ENCODE measurements at regions not wholly inside any gene's neighbourhood (a gene's known extent, or its start where the extent isn't known, plus 50 kb on each side); places are given as distances from the start of the nearest gene placed in this dataset.
"Not testable (repeated sequence)": the region's sequence is repeated elsewhere in the genome, so short reads cannot be mapped to it uniquely, and the experiment has no call there.

DNA sequence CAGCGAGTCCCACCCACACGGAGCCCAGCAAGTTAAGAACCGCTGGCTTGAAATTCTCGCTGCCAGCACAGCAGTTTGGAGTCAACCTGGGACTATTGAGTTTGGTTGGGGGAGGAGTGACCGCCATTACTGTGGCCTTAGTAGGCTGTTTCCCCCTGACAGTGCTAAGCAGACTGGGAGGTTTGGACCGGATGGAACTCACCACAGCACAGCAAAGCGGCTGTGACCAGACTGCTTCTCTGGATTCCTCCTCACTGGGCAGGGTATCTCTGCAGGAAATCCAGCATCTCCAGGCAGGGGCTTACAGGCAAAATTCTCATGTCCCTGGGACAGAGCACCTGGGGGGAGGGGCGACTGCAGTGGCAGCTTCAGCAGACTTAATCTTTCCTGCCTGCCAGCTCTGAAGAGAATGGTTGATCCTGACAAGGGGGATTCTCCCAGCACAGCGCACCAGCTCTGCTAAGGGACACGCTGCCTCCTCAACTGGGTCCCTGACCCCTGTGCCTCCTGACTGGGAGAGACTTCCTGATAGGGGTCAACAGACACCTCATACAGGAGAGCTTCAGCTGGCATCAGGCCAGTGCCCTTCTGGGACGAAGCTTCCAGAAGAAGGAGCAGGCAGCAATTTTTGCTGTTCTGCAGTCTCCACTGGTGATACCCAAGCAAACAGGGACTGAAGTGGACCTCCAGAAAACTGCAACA lies 425.4 kb downstream of the NYAP2 start:
- no peak for DNase-seq
- no peaks in the 10 kb centered on the region for H3K36me3 ChIP-seq
- no peaks in the 10 kb centered on the region for H3K27me3 ChIP-seq (ENCODE audit: low read depth)
- H3K4me3 ChIP-seq, result no peak overlapping the region
- TF ChIP-seq, protein P1, sequence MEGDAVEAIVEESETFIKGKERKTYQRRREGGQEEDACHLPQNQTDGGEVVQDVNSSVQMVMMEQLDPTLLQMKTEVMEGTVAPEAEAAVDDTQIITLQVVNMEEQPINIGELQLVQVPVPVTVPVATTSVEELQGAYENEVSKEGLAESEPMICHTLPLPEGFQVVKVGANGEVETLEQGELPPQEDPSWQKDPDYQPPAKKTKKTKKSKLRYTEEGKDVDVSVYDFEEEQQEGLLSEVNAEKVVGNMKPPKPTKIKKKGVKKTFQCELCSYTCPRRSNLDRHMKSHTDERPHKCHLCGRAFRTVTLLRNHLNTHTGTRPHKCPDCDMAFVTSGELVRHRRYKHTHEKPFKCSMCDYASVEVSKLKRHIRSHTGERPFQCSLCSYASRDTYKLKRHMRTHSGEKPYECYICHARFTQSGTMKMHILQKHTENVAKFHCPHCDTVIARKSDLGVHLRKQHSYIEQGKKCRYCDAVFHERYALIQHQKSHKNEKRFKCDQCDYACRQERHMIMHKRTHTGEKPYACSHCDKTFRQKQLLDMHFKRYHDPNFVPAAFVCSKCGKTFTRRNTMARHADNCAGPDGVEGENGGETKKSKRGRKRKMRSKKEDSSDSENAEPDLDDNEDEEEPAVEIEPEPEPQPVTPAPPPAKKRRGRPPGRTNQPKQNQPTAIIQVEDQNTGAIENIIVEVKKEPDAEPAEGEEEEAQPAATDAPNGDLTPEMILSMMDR (IDR thresholded peaks at IDR 0.05; ENCODE audit: borderline replicate concordance), result no peak
- no peaks in the 10 kb centered on the region for H3K4me1 ChIP-seq
- H3K9me3 ChIP-seq (replicated peaks), result peaks cover 43% of the 10 kb centered on the region
- H3K27ac ChIP-seq (replicated peaks), result no peak overlapping the region
- intact Hi-C loops (cut with micrococcal nuclease), result no loop called here

DNA sequence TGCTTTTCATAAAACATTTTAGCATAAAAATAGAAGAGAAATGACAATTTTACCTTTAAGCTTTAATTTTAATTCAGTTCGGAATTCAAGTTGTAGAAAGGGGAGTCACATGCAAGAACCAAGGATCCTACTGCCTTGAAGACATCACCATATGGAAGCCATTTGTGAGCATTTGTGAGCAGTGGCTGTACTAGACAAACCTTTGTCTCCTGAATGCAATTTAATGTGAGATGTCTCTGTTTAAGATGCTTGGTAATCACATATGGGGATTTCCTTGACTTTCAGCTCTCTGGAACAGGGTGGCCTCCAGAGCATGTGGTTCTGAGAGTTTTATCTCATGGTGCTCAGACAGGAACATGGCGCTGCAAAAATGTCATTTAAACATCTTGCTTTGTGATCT lies 421.8 kb downstream of the NYAP2 start:
- no peaks in the 10 kb centered on the region for H3K4me1 ChIP-seq
- intact Hi-C loops (cut with micrococcal nuclease), result no loop called here
- H3K9me3 ChIP-seq (replicated peaks), result peaks cover 10% of the 10 kb centered on the region
- TF ChIP-seq, protein P1 (IDR thresholded peaks at IDR 0.05; ENCODE audit: borderline replicate concordance), result no peak
- DNase-seq, result no peak
- H3K27me3 ChIP-seq (ENCODE audit: low read depth), result no peaks in the 10 kb centered on the region
- no peaks in the 10 kb centered on the region for H3K36me3 ChIP-seq
- H3K4me3 ChIP-seq, result no peak overlapping the region
- H3K27ac ChIP-seq (replicated peaks), result no peak overlapping the region

DNA sequence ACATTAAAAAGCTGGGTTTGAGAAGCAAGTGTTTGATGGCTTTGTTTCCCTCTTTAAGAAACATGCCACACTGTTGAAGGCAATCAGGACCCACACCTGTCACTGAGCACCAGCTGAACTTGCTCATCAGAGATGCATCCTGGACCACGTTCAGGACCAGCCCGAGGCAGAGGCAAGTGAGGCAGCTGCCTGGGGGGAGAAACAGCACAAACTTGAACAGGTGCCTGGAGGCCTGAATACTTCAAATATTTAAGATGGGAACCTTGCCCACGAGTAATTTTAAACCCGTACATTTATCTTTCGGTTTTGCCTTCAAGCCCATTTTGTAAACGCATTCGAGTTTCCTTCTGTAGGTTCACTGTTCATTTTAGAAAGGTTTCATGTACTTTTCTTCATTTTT lies 421.3 kb downstream of the NYAP2 start:
- no peak for DNase-seq
- H3K4me1 ChIP-seq, result no peaks in the 10 kb centered on the region
- intact Hi-C loops (cut with micrococcal nuclease), result no loop called here
- TF ChIP-seq, protein P1 (IDR thresholded peaks at IDR 0.05; ENCODE audit: borderline replicate concordance), result no peak
- H3K9me3 ChIP-seq (replicated peaks), result peaks cover 5% of the 10 kb centered on the region
- no peaks in the 10 kb centered on the region for H3K27me3 ChIP-seq (ENCODE audit: low read depth)
- H3K4me3 ChIP-seq, result no peak overlapping the region
- H3K36me3 ChIP-seq, result no peaks in the 10 kb centered on the region
- no peak overlapping the region for H3K27ac ChIP-seq (replicated peaks)

DNA sequence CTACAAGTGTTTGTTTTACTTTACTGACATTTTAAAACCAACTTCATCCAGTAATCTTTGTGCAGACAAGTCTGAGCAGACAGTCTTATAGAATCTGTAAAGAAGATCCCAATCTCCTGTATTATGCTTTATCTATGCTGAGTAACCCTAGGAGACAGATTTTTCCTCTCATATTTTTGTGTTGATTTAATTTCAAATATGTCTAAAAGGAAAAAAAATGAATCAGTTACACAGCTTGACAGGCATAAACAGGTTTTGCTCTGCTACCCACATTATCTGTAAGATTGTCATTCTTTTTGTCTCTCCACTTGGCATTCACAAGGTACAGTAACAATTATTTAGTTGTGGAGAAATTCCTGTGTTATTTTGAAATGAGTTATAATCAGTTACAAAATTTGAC lies 415.0 kb downstream of the NYAP2 start:
- Histone ChIP-seq H3K9me3 (replicated peaks) (no peaks in the 10 kb centered on the region), H3K4me1 (no peaks in the 10 kb centered on the region), H3K27me3 (ENCODE audit: low read depth) (no peaks in the 10 kb centered on the region), H3K4me3 (no peak overlapping the region), H3K27ac (replicated peaks) (no peak overlapping the region), H3K36me3 (no peaks in the 10 kb centered on the region)
- TF ChIP-seq, protein P1 (IDR thresholded peaks at IDR 0.05; ENCODE audit: borderline replicate concordance), result no peak
- DNase-seq, result no peak
- intact Hi-C loops (cut with micrococcal nuclease), result no loop called here

DNA sequence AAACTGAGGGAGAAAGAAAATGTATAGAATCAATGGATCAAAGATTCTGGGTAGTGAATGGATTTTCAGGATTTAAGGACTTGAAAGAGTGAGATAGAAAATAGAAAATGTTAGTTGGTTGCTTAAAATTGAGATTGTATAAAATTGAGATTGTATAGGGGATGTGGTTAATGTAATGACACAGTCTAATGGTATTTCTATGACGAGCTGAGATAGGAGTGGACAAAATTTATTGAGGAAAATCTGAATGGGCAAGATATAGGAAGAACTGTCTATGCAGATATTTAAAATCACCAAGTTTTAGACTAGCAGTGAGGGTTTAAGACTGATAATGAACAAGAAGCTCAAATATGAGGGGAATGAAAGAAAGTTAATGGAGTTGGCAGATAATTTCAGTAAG lies 406.6 kb downstream of the NYAP2 start:
- intact Hi-C loops (cut with micrococcal nuclease), result no loop called here
- H3K4me3 ChIP-seq, result no peak overlapping the region
- DNase-seq, result no peak
- no peaks in the 10 kb centered on the region for H3K36me3 ChIP-seq
- H3K27ac ChIP-seq (replicated peaks), result no peak overlapping the region
- TF ChIP-seq, protein P1 (IDR thresholded peaks at IDR 0.05; ENCODE audit: borderline replicate concordance), result no peak
- H3K4me1 ChIP-seq, result no peaks in the 10 kb centered on the region
- no peaks in the 10 kb centered on the region for H3K9me3 ChIP-seq (replicated peaks)
- no peaks in the 10 kb centered on the region for H3K27me3 ChIP-seq (ENCODE audit: low read depth)

DNA sequence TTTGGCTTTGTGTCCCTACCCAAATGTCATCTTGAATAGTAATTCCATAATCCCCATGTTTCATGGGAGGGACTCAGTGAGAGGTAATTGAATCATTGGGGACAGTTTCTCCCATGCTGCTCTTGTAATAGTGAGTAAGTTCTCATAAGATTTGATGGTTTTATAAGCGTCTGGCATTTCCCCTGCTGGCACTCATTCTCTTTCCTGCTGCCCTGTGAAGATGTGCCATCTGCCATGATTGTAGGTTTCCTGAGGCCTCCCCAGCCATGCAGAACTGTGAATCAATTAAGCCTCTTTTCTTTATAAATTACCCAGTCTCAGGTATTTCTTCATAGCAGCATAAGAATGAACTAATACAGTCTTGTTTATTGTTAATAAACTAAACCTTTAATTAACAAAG lies 402.6 kb downstream of the NYAP2 start:
- intact Hi-C loops (cut with micrococcal nuclease); H3K4me3 ChIP-seq; H3K36me3 ChIP-seq; H3K27ac ChIP-seq (replicated peaks); H3K4me1 ChIP-seq; H3K27me3 ChIP-seq (ENCODE audit: low read depth); H3K9me3 ChIP-seq (replicated peaks); DNase-seq: not testable (repeated sequence)

Data from left ventricle myocardium inferior (tissue), 1 donor.